ENCODE measurements at regions not wholly inside any gene's neighbourhood (a gene's known extent, or its start where the extent isn't known, plus 50 kb on each side); places are given as distances from the start of the nearest gene placed in this dataset.

DNA sequence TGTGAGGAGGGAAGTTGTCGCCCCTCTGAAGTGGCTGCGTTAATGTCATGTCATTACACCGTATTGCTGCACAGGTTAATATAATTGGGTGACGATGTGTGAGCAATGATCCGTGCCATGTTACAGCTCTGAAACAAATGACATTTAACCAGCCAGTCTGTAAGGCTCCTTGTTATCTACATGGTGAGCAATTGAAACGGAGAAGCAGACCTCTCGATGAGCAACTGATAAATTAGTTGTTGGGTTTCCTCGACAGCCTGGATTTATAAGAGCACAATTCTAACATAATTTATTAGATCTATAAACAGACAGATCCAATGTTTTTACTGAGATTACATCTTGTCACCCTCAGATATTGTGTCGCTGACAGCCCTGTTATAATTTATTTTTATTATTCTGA, 49.9 kb upstream of the MAFB start:
- DNase-seq (ENCODE audit: low read depth) = no peak

DNA sequence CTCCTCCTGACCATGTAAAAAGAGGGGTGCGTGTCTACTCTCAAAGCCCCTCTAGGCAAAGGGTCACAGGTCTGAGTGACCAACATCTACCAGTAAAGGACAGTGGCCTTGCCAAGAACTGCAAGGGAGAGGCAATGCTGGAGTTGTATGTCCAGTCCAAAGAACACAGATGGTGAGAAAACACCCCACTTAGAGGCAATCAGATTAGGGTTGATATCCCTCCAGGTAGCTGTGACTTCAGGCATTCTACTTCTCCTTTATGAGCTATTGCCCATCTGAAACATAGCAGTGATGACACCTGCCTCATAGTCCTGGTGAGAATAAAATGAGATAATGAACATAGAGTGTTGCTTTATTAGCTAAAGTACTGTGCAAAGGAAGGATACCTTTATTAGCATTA, 50.8 kb upstream of the MAFB start:
- no peak for DNase-seq (ENCODE audit: low read depth)

DNA sequence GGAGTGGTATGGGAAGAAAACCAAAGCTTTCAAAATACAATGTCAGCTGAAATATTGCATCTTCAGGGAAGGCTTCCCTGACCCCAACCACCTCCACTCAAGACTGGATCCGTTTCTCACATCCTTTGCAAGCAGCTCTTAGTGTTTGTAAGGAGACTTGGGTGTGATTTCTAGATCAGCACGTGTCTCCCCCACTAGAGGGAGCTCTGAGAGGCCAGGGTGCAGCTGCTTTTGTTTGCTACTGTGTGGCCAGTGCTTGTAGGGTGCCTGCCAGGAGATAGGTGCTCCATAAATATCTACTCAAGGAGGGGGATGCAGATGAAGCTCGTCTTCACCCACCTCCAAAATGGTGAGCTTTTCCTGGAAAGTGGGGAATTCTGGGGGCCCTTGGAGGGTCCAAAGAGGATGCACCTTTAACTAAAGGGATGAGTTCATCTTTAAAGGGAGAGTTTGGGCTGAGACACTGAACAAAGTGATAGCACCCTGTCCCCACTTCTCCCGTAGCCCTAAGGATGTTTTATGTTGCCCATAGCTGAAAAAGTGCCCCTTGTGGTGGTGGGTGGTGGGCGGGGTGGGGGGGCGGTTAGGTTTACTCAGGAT, 52.6 kb upstream of the MAFB start:
- peak; percentile 63 for DNase-seq (ENCODE audit: low read depth)

DNA sequence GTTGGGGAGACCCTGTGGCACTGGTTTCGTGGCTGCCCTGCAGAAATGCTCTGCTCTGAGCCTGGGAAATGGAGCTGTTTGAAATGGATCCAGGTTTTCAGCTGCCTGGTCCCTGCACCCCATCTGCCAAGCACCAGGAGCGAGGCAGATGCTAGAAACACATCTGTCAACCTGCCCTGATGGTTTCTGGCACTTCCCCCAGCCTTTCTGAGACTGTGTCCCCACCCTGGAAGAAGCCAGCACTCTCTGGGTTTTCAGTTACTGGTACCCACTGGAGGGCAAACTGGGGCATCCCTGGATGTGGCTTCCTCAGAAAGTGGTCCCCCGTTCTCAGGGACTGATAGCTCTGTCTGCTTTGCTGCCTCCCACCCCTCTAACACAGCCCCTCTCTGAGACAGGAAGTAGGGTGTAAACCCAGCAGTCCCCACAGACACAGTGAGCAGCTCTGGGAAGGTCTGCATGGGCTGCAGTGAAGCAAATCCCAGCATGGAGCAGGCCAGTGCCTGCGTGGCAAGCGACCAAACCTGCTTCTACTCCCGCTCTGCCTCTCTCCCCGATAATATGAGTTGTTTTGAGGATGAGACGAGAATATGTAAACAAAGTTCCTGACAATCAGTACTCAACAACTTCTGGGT, 54.2 kb upstream of the MAFB start:
- no peak for DNase-seq (ENCODE audit: low read depth)

DNA sequence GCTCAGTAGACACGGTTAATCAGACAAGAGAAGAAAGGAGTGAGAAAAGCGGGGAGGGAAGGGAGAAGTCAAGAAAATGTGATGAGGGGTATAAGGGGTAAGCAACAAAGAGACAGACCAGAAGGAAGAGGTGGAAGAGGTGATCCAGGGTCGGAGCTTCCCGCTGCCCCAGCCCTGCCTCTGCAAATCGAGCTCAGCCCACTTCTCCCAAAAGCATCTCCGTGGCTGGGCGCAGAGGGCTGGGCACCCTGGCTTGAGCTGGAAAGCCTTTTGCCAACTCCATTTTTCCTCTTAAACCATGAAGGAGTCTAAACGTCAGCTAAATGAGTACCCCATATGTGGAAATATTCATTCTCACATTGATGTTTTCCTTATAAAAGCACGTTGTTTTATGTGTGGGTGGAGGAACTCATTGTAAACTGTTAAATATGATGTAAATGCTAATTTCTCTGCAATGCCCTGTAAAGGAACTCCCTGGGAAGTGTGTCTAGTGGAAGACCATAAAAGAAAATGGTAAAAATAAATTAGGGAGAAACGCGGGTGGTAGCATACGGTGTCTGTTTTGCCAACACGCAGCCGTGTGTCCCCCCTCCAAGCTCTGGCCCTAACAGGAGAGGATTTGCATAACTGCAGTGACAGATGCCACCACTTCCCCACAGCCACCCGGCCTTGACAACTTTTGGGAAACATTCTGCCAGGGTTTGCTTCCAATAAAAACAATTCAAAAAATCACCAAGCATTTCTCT, 55.2 kb upstream of the MAFB start:
- no peak for DNase-seq (ENCODE audit: low read depth)

DNA sequence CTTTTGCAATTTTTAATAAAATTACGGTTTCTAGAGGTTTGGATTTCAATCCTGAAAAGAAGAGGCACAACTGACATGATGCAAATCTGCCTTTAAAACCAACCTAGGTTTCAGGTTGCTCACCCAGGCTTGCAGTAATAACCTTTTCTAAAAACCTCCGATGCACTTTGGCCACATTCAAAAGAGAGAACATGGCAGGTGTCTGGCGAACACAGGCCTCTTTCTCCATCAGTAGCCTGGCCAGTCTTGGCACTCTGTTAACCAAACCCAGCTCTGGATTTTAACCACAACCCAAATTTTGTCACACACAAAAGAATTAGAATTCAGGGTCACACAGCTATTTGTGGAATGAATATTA, 55.8 kb upstream of the MAFB start:
- no peak for DNase-seq (ENCODE audit: low read depth)

DNA sequence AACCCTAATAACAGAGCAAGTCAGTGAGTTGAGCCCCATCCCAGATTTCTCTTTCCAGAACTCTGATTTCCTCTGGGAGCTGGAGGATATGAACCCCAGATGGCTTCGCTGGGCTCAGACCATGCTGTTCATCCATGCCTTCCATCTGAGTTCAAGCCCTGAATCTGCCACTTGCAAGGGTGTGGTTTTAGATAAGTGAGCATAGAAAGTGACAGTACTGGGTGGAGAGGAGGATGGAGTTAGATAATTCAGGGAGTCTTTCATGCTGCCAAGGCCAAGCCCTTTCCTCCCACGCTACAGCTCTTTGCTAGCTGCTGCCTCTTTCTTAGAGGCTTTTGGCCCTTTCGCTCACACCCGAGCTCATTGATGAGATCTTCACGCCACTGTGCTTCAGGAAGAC, 57.2 kb upstream of the MAFB start:
- no peak for DNase-seq (ENCODE audit: low read depth)

DNA sequence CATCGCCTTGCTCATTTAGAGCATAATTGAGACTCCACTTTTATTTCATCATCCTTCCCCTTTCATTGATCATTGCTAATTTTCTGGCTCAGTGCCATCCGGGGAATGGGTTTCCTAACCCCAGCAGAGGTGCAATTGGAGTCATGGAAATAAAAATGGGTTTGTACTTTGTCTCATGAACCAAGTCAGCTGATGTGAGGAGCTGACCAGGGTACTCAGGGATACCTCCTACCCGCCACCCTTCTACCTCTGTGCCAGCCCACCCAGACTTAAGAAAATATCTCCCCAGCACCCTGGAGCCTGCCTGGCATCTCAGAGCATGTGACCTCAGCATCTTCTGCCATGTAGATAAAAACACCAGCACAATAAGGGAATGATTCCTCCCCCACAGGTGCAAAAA, 59.1 kb upstream of the MAFB start:
- DNase-seq (ENCODE audit: low read depth) = no peak

DNA sequence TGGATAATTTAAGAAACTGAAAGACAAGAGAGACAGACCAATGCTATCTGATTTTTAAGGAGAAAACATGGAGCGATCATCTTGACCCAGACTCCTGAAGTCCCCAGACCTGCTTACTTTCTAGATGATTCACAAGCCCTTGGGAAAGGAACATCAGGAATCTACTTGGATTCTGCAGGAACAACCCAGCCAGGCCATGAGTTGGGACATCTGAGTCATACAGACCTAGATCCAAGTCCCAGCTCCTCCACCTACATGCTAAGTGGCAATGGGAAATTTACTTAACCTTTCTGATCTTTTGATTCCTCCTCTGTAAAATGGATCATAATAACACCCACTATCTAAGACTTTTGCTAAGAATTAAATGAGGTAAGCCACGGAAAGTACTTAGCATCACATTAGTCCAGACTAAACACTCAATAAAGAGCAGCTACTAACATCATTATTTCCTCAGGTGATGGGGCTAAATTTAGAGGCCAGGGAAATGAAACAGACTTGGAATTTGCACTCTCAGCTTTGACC, 61.0 kb upstream of the MAFB start:
- peak; percentile 14 for DNase-seq (ENCODE audit: low read depth)

DNA sequence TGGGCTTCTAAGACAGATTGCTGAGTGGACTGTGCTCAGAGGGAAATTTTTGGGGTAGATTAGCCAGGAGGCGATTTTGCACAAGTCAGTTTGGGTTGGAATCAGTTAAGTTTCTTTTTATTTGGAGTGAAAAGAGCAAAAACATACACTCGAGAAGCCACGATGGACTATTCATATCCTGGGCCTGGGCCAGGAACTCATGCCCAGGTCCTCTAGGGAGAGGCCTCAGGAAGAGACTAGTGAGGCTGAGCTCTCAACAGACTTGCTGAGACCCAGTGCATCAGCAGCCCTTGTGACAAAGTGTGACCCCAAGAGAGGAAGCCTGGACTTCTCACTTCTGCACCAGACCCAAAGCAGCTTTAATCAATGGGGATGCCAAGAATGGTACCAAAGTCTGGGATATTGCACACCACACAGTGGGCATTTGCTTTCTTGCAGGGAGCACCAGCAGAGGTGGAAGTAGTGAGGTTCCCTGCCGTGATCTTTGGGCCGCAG, 61.6 kb upstream of the MAFB start:
- no peak for DNase-seq (ENCODE audit: low read depth)

DNA sequence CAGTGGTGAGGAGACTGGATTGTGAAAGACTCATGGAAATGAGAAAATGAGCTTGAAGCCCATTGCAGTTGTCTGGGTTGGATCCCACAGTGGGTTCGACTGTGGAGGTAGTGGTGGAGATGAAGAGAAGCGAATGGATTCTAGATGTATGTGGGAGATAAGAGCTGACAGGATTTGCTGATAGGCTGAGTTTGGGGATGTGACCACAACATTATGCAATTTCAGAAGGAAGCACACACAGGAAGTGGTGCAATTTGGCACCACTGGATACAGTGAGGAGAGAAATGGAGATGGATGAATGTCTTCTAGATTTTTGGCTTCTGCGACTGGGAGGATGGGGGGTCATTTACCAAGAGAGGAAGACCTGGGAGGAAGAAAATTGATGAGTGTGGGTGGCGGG, 64.4 kb upstream of the MAFB start:
- DNase-seq (ENCODE audit: low read depth) = peak; percentile 35

DNA sequence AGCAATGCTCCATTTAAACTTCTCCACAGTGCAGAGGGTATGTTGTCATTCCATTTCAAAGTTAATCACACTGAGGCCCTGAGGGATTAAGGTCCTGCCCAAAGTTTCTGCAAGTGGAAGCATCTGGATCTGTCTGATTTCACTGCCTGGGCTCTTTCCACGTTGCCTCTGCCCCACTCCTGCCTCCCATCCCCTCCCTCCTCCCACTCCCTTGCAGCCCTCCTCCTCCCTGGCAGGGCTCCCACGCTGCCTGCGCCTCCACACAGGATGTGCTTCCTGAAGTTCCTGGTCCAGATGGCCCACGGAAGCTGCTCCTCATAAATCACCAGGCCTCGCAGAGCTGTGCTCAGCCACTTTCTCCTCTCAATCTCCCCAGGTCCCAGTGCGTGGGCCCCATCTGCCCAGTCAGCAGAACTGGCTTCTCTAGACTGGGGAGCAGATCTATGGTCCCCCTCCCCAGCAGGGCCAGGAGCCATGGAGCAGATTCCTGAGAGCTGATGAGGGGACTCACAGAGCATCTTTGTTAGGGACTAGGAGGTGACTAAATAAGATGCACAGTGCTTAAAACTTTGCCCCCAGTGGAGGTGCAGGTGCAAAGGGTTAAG, 65.4 kb upstream of the MAFB start:
- no peak for DNase-seq (ENCODE audit: low read depth)

DNA sequence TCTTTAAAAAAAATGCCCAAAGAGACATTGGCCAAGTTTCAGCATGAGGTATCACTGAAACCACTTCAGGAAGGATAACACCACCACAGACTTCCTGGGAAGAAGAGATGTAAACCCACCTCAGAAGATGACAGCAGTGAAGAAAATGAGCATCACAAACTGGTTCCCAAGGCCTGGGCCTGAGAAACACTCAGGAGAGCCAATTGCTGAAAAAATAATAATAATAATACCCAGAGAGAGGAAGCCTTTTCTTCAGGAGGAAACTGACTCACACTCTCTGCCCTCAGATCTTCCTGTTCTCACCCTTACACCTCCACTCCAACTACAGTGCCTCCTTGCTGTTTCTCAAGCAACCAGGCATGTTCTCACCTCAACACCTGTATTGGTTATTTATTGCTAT, 68.1 kb upstream of the MAFB start:
- DNase-seq (ENCODE audit: low read depth) = peak; percentile 21

DNA sequence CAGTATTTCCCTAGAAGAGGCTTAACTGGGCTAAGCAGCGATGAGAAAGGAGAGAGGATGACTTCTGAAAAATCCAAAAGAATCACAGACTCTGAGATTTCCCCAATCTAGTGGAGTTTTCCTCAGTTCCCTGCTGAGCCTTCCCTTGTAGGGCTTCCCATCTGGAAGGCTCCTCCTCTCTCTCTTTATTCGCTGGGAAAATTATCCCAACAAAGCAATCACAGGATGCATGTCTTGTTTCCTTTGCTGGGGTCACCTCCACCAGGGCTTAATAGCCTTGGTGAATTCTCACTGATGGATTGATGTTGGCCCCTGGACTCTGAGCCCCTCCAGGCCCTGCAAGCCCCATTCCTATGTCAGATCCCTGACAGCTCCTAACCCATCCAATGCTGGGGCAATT, 69.8 kb upstream of the MAFB start:
- no peak for DNase-seq (ENCODE audit: low read depth)

DNA sequence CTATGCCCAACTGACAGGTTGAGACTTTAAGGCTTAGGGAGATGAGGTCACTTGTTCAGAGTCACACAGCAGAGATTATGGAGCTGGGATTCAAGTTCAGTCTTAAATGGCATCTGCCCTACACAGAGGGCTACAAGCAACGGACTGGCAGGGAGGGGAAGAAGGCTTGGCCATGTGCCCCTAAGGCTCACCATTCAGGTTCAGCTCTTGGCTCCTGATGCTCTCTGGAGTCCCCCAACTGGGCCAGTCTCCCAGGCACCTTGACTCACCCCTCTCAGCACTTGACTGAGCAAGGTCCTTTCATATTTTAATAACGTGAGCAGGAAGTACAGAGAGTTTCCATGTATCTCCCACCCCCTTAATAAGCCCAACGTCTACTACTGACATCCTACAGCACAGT, 71.4 kb upstream of the MAFB start:
- DNase-seq (ENCODE audit: low read depth) = no peak

DNA sequence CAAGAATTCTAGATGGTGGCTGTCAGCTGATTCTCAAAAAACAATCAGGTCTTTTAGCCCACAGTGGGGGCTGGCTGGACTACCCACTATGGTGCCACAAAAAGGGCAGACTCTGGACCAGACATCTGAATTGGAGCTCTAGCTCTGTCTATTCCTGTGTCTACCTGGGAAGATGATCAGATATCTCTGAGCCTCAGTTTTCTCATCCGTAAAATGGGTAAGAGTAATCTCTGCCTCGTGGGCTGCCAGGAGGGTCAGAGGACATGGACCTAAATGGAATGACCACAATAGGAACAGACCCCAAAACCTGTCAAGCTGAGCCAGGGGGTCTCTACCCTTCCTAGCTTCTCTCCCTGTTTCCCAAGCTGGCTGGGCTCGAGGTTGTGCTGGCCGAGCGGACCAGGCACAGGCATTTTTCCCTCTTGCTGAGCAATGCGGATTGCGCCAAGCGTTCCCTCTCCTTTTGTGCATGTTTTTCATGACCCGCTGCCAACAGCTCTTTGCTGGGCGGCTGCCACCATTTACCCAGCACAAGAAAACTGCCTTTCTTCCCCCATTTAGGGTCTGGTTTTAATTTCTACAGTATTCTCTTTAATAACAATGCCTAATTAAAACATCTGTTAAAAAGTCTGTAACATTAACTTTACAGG, 74.7 kb upstream of the MAFB start:
- peak; percentile 25 for DNase-seq (ENCODE audit: low read depth)

DNA sequence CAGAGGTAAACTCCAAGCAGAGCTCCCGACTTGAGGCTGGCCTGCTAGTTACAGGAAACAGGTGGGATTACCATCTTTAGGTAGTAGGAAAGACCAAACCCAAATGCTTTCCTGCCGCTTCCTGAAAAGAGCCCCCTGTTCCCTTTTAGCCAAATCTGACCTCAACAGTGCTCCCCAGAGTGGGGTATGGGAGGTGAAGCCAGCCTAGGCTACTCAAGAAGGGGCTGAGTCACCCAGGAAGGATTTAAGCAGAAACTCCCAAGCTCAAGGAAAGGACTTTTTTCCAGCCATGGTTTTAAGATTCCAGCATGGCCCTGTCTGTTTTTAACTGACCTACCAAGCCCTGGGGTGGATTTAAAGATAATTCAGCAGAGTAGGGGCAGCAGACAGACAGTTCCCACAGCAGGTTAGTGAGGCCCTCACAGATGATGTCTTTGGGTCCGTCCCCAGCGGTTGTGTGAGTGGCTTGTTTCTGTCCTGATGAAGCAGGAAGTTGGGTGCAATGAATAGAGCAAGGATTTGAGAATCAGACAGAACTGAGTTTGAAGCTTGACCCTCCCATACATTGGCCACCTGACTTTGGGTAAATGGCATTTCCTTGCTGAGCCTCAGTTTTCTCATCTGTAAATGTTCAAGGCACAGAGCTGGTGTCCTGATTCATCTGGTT, 76.9 kb upstream of the MAFB start:
- no peak for DNase-seq (ENCODE audit: low read depth)

DNA sequence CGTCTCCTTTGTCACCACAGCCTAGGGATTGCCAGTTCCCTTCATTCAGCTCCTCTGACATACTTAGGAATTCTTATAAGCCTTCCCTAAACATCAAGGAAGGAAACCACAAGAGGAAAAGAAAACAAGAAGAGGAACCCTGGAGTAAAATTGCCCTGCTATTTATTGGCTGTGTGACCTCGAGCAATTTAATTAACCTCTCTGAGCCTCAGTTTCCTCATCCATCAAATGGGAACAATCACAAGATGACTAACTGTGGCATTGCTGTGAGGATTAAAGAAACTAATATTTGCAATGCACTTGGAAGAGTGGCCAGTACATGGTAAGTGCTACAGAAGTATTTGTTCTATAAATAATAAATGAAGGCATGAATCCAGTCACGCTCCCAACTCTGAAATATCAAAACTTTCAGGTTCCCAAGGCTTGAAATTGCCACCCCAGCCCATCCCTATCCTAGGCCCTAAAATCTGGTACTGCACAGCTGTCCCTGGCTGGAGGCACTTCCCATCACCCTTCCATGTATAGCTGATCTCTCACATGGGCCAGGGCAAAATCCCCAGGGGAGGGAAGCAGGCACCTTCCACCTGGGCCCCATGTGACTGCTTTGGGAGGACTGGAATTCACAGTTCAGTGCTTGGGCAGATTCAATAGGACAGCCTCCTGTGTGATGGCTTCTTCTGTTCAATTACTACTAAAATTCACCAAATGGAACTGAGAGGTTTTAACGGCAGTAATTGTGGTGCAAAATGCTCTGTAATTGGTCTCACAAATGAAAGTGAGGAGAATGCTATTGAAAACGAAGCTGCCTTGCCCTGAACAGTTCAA, 78.0 kb upstream of the MAFB start:
- DNase-seq (ENCODE audit: low read depth) = no peak

DNA sequence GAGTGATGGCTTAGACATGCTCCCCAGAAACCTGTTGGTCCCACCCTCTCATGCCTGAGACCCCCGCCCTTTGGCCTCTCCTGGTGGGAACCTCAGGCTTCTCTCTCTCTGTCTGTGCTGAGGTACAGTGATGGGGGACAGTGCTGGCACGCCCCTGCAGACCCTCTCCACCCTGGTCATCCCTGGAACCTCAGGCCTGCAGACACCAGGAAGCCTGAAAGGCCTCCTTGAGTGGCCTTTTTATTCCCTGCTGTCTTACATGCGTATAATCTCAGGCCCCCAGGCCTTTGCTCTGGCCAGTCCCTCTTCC, 78.5 kb upstream of the MAFB start:
- no peak for DNase-seq (ENCODE audit: low read depth)

DNA sequence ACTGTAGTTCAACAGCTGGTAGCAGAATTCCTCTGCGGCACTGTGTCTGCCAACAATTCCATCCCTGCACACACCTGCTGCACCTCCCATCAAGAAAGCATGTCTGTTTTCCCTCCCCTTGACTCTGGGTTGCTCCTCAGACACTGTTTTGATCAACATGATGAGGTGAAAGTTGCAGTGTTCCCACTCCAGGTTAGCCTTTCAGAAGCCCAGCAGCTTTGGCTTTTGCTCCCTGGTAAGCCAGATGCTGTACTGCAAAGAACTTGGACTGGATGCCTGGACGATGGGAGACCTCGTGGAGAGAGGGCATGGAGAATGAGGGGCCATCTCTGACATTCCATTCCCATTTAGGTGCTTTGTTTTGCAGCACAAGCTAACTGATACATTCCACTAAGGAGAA, 79.1 kb upstream of the MAFB start:
- DNase-seq (ENCODE audit: low read depth) = no peak

DNA sequence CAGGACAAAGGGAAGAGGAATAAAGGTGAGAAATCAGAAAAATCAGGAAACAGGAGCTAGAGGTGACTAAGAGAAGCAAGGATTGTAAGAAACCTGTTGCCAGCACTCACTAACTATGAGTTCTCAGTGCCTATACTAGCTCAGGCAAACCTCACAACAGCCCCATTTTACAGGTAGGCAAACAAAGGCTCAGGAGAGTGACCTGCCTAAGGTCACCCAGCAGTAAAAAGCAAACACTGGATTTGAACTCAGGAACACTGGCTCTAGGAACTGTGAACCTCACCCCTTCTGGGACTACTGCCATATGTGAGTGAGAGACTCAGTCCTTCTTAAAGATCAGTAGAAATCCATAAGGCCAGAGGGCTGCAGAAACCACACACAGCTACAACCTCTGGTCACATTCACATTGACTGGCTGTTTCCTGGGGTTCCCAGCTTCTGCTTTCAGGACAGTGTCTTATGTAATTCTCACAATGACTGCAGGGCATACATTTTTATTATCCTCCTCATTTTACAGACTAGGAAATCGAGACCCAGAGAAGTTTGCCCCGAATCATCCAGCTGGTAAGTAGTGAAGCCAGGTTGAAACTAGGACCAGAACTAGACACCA, 80.7 kb upstream of the MAFB start:
- DNase-seq (ENCODE audit: low read depth) = no peak
